ENCODE measurements at regions not wholly inside any gene's neighbourhood (a gene's known extent, or its start where the extent isn't known, plus 50 kb on each side); places are given as distances from the start of the nearest gene placed in this dataset.

DNA sequence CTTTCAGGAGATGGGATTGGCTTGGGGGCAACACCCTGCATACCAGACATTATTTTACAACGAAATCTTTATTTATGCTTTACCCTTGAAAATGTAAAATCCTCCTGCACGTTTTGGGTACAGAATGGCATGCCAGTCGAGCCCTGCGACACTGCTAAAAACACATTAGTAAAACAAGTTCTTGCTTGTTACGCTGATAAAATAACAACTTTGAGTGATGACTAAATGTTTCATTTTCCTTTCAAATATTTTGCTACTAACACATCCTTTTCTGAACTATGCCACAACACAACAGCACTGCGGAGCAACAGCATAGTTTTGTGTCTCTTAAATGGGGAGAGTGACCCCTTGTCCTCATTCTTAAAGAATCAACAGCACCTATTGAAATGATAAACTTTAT lies 76.0 kb upstream of the SEMA3D start (continued):
- TF ChIP-seq, protein P1, sequence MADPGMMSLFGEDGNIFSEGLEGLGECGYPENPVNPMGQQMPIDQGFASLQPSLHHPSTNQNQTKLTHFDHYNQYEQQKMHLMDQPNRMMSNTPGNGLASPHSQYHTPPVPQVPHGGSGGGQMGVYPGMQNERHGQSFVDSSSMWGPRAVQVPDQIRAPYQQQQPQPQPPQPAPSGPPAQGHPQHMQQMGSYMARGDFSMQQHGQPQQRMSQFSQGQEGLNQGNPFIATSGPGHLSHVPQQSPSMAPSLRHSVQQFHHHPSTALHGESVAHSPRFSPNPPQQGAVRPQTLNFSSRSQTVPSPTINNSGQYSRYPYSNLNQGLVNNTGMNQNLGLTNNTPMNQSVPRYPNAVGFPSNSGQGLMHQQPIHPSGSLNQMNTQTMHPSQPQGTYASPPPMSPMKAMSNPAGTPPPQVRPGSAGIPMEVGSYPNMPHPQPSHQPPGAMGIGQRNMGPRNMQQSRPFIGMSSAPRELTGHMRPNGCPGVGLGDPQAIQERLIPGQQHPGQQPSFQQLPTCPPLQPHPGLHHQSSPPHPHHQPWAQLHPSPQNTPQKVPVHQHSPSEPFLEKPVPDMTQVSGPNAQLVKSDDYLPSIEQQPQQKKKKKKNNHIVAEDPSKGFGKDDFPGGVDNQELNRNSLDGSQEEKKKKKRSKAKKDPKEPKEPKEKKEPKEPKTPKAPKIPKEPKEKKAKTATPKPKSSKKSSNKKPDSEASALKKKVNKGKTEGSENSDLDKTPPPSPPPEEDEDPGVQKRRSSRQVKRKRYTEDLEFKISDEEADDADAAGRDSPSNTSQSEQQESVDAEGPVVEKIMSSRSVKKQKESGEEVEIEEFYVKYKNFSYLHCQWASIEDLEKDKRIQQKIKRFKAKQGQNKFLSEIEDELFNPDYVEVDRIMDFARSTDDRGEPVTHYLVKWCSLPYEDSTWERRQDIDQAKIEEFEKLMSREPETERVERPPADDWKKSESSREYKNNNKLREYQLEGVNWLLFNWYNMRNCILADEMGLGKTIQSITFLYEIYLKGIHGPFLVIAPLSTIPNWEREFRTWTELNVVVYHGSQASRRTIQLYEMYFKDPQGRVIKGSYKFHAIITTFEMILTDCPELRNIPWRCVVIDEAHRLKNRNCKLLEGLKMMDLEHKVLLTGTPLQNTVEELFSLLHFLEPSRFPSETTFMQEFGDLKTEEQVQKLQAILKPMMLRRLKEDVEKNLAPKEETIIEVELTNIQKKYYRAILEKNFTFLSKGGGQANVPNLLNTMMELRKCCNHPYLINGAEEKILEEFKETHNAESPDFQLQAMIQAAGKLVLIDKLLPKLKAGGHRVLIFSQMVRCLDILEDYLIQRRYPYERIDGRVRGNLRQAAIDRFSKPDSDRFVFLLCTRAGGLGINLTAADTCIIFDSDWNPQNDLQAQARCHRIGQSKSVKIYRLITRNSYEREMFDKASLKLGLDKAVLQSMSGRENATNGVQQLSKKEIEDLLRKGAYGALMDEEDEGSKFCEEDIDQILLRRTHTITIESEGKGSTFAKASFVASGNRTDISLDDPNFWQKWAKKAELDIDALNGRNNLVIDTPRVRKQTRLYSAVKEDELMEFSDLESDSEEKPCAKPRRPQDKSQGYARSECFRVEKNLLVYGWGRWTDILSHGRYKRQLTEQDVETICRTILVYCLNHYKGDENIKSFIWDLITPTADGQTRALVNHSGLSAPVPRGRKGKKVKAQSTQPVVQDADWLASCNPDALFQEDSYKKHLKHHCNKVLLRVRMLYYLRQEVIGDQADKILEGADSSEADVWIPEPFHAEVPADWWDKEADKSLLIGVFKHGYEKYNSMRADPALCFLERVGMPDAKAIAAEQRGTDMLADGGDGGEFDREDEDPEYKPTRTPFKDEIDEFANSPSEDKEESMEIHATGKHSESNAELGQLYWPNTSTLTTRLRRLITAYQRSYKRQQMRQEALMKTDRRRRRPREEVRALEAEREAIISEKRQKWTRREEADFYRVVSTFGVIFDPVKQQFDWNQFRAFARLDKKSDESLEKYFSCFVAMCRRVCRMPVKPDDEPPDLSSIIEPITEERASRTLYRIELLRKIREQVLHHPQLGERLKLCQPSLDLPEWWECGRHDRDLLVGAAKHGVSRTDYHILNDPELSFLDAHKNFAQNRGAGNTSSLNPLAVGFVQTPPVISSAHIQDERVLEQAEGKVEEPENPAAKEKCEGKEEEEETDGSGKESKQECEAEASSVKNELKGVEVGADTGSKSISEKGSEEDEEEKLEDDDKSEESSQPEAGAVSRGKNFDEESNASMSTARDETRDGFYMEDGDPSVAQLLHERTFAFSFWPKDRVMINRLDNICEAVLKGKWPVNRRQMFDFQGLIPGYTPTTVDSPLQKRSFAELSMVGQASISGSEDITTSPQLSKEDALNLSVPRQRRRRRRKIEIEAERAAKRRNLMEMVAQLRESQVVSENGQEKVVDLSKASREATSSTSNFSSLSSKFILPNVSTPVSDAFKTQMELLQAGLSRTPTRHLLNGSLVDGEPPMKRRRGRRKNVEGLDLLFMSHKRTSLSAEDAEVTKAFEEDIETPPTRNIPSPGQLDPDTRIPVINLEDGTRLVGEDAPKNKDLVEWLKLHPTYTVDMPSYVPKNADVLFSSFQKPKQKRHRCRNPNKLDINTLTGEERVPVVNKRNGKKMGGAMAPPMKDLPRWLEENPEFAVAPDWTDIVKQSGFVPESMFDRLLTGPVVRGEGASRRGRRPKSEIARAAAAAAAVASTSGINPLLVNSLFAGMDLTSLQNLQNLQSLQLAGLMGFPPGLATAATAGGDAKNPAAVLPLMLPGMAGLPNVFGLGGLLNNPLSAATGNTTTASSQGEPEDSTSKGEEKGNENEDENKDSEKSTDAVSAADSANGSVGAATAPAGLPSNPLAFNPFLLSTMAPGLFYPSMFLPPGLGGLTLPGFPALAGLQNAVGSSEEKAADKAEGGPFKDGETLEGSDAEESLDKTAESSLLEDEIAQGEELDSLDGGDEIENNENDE (IDR thresholded peaks at IDR 0.05; ENCODE audit: insufficient replicate concordance, low read length), result no peak
- TF ChIP-seq RXRA (IDR thresholded peaks at IDR 0.05; ENCODE audit: insufficient read depth, low read depth, low read length) (no peak), CTBP2 (IDR thresholded peaks at IDR 0.05; ENCODE audit: borderline replicate concordance, insufficient read depth, insufficient read length, low read length) (no peak), SP1 (IDR thresholded peaks at IDR 0.05; ENCODE audit: low read depth, low read length) (no peak), PHF8 (conservative IDR thresholded peaks at IDR 0.05; ENCODE audit: low read depth, low read length) (no peak), FOSL1 (IDR thresholded peaks at IDR 0.05; ENCODE audit: insufficient read depth, low read depth, low read length) (no peak), BACH1 (IDR thresholded peaks at IDR 0.05; ENCODE audit: low read length) (no peak), BRCA1 (IDR thresholded peaks at IDR 0.05; ENCODE audit: low read depth, low read length) (no peak), RNF2 (IDR thresholded peaks at IDR 0.05; ENCODE audit: borderline replicate concordance, low read depth, low read length, missing control alignments, poor library complexity, severe bottlenecking) (no peak)
- TF ChIP-seq, protein P2, sequence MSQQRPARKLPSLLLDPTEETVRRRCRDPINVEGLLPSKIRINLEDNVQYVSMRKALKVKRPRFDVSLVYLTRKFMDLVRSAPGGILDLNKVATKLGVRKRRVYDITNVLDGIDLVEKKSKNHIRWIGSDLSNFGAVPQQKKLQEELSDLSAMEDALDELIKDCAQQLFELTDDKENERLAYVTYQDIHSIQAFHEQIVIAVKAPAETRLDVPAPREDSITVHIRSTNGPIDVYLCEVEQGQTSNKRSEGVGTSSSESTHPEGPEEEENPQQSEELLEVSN (IDR thresholded peaks at IDR 0.05), result no peak

Data from H1 (cell line).